Neural cell (in vitro differentiated cells): ENCODE measurements at regions not wholly inside any gene's neighbourhood (a gene's known extent, or its start where the extent isn't known, plus 50 kb on each side); places are given as distances from the start of the nearest gene placed in this dataset.

Source experiments
- H2AFZ ChIP-seq: fragments of 200-600, 300-800 bp; sonication (generic), shearing (Covaris generic); 2 replicates; pipeline ENCODE4 v1.6.0; 2014; ENCODE audit warnings: low read depth, mild to moderate bottlenecking, antibody characterized with exemption, low read length, moderate library complexity
- H3F3A ChIP-seq: fragments of 200-600 bp; shearing (Covaris generic); 2 replicates; pipeline ENCODE4 v1.6.1; 2016; ENCODE audit warnings: mild to moderate bottlenecking, moderate library complexity, mixed read lengths, antibody characterized with exemption, low read length; ENCODE audit not compliant: insufficient read depth, poor library complexity, severe bottlenecking
- H3K27ac ChIP-seq: fragments of 200-600, 300-800 bp; sonication (generic), shearing (Covaris generic); 2 replicates; pipeline ENCODE4 v1.5.1; 2014; ENCODE audit warnings: mild to moderate bottlenecking, low read length, moderate library complexity
- H3K27me3 ChIP-seq: fragments of 300-800, 200-600 bp; sonication (generic), shearing (Covaris generic); 2 replicates; pipeline ENCODE4 v1.6.0; 2014; ENCODE audit warnings: mild to moderate bottlenecking, low read depth, low read length, moderate library complexity; ENCODE audit not compliant: insufficient read depth
- H3K36me3 ChIP-seq: fragments of 300-800, 200-600 bp; sonication (generic), shearing (Covaris generic); 2 replicates; pipeline ENCODE4 v1.5.1; 2014; ENCODE audit warnings: mild to moderate bottlenecking, antibody characterized with exemption, low read length, moderate library complexity; ENCODE audit not compliant: insufficient read depth
- H3K4me2 ChIP-seq: fragments of 300-800, 200-600 bp; sonication (generic), shearing (Covaris generic); 2 replicates; pipeline ENCODE4 v1.6.0; 2014; ENCODE audit warnings: mild to moderate bottlenecking, low read length
- H3K4me3 ChIP-seq: fragments of 300-800, 200-600 bp; sonication (generic), shearing (Covaris generic); 2 replicates; pipeline ENCODE4 v1.5.1; 2014; ENCODE audit warnings: mild to moderate bottlenecking, low read length, moderate library complexity
- H3K79me2 ChIP-seq: fragments of 200-600 bp; shearing (Covaris generic); replicated peaks from 2 replicates; pipeline ENCODE4 v1.6.0; 2014; ENCODE audit warnings: mild to moderate bottlenecking, low read length, moderate library complexity; ENCODE audit not compliant: insufficient read depth
- H3K9ac ChIP-seq: fragments of 300-800, 200-600 bp; sonication (generic), shearing (Covaris generic); 2 replicates; pipeline ENCODE4 v1.6.1; 2016; ENCODE audit warnings: mild to moderate bottlenecking, low read length, mixed read lengths
- H3K9me2 ChIP-seq: fragments of 200-600 bp; shearing (Covaris generic); 2 replicates; pipeline ENCODE4 v1.6.1; 2016; ENCODE audit warnings: mild to moderate bottlenecking, low read length, mixed read lengths; ENCODE audit not compliant: insufficient read depth
- H3K9me3 ChIP-seq: fragments of 200-600, 300-800 bp; sonication (generic), shearing (Covaris generic); 2 replicates; pipeline ENCODE4 v1.6.1; 2016; ENCODE audit warnings: mild to moderate bottlenecking, mixed run types, low read length, moderate library complexity, mixed read lengths
- H4K20me1 ChIP-seq: fragments of 200-600 bp; shearing (Covaris generic); 2 replicates; pipeline ENCODE4 v1.6.1; 2016; ENCODE audit warnings: mild to moderate bottlenecking, mixed run types; ENCODE audit not compliant: insufficient read depth
- CTCF ChIP-seq: fragments of 450-650 bp; IDR thresholded peaks from 2 replicates; pipeline ENCODE4 v1.5.1; 2014; ENCODE audit warnings: antibody characterized with exemption, mild to moderate bottlenecking, moderate library complexity; ENCODE audit not compliant: poor library complexity, severe bottlenecking
- EP300 ChIP-seq: fragments of 450-650 bp; conservative IDR thresholded peaks from 2 replicates; pipeline ENCODE4 v1.6.1; 2014; ENCODE audit warnings: antibody characterized with exemption, mild to moderate bottlenecking, moderate library complexity; ENCODE audit not compliant: poor library complexity, severe bottlenecking
- EZH2 ChIP-seq: fragments of 200-600, 300-800 bp; shearing (Covaris generic), sonication (generic); IDR thresholded peaks from 2 replicates; pipeline ENCODE4 v1.6.1; 2014; ENCODE audit warnings: antibody characterized with exemption, low read length, borderline replicate concordance, mild to moderate bottlenecking; ENCODE audit not compliant: insufficient read depth, poor library complexity, severe bottlenecking
- MXI1 ChIP-seq: fragments of 450-650 bp; conservative IDR thresholded peaks from 2 replicates; pipeline ENCODE4 v1.6.1; 2014; ENCODE audit warnings: antibody characterized with exemption, mild to moderate bottlenecking; ENCODE audit not compliant: poor library complexity, severe bottlenecking
- POLR2AphosphoS5 ChIP-seq: IDR thresholded peaks from 2 replicates; pipeline ENCODE4 v1.6.1; 2012
- RAD21 ChIP-seq: fragments of 450-650 bp; conservative IDR thresholded peaks from 2 replicates; pipeline ENCODE4 v1.6.1; 2014; ENCODE audit warnings: antibody characterized with exemption, mild to moderate bottlenecking, moderate library complexity
- REST ChIP-seq: IDR thresholded peaks from 2 replicates; pipeline ENCODE4 v1.6.1; 2012; ENCODE audit warnings: borderline replicate concordance
- SMC3 ChIP-seq: fragments of 450-650 bp; conservative IDR thresholded peaks from 2 replicates; pipeline ENCODE4 v1.6.1; 2014; ENCODE audit warnings: antibody characterized with exemption, mild to moderate bottlenecking, moderate library complexity; ENCODE audit not compliant: poor library complexity
- TAF1 ChIP-seq: IDR thresholded peaks from 2 replicates; pipeline ENCODE4 v1.6.1; 2012; ENCODE audit warnings: low read depth

DNA sequence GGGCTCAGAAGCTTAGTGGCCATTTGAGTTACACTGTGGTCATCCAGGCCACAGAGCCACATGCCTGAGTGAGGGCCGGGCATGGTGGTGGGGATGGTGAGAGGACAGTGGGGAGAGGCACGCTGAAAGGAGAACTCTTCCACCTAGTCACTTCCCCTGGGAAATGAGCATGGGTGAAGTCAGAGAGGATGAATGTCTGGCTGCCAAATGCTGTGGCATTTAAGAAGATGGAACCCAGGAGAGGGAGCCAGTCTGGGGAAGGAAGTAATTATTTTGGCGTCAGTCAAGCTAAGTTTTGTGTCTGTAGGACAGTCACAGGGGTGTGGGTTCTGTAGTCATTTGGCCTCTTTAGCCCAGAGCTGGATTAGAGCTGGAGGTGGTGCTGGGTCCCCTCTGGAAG is 86.0 kb upstream of the PODXL start:
- Histone ChIP-seq H3K4me2 (no peak overlapping the region), H2AFZ (no peak overlapping the region), H3K9me3 (no peaks in the 10 kb centered on the region), H3K27ac (no peak overlapping the region), H3K9ac (no peak overlapping the region), H3K4me3 (no peak overlapping the region), H3F3A (no peaks in the 10 kb centered on the region), H3K9me2 (no peaks in the 10 kb centered on the region), H4K20me1 (no peaks in the 10 kb centered on the region), H3K79me2 (no peaks in the 10 kb centered on the region), H3K36me3 (no peaks in the 10 kb centered on the region), H3K27me3 (no peaks in the 10 kb centered on the region)
- TF ChIP-seq RAD21 (no peak), SMC3 (no peak), POLR2AphosphoS5 (no peak), MXI1 (no peak), EZH2 (no peak), CTCF (no peak), REST (no peak), EP300 (no peak), TAF1 (no peak)

GRCh38 chr7:131640686-131641085 is 84.3 kb upstream of the PODXL start:
- Histone ChIP-seq H3K27me3 (no peaks in the 10 kb centered on the region), H3K79me2 (no peaks in the 10 kb centered on the region), H4K20me1 (no peaks in the 10 kb centered on the region), H3K4me2 (no peak overlapping the region), H3F3A (no peaks in the 10 kb centered on the region), H2AFZ (no peak overlapping the region), H3K9me2 (no peaks in the 10 kb centered on the region), H3K9ac (no peak overlapping the region), H3K27ac (no peak overlapping the region), H3K36me3 (no peaks in the 10 kb centered on the region), H3K9me3 (no peaks in the 10 kb centered on the region), H3K4me3 (no peak overlapping the region)
- no peak for TF ChIP-seq POLR2AphosphoS5
- TF ChIP-seq TAF1: no peak
- TF ChIP-seq RAD21: no peak
- TF ChIP-seq MXI1: no peak
- no peak for TF ChIP-seq REST
- TF ChIP-seq CTCF: no peak
- TF ChIP-seq SMC3: no peak
- TF ChIP-seq EZH2: no peak
- no peak for TF ChIP-seq EP300
